ENCODE measurements at regions not wholly inside any gene's neighbourhood (a gene's known extent, or its start where the extent isn't known, plus 50 kb on each side); places are given as distances from the start of the nearest gene placed in this dataset.

GRCh38 chr5:97547999-97548738 is 365.1 kb upstream of the RIOK2 start:
- DNase-seq (ENCODE audit: insufficient read length) (no peak), FAIRE-seq (peak; percentile 40)
- TF ChIP-seq TAF1 (IDR thresholded peaks at IDR 0.05; ENCODE audit: borderline replicate concordance, low read depth, low read length): no peak
- no peak for TF ChIP-seq POLR2A (IDR thresholded peaks at IDR 0.05; ENCODE audit: low read depth, low read length)
- TF ChIP-seq POLR2AphosphoS5 (IDR thresholded peaks at IDR 0.05; ENCODE audit: low read depth, low read length): no peak

GRCh38 chr5:97548739-97549080 is 365.7 kb upstream of the RIOK2 start:
- FAIRE-seq: no peak
- no peak for DNase-seq (ENCODE audit: insufficient read length)
- TF ChIP-seq POLR2A (IDR thresholded peaks at IDR 0.05; ENCODE audit: low read depth, low read length): no peak
- no peak for TF ChIP-seq TAF1 (IDR thresholded peaks at IDR 0.05; ENCODE audit: borderline replicate concordance, low read depth, low read length)
- TF ChIP-seq POLR2AphosphoS5 (IDR thresholded peaks at IDR 0.05; ENCODE audit: low read depth, low read length): no peak

- no peak for DNase-seq (ENCODE audit: insufficient read length)
- no peak for FAIRE-seq
- TF ChIP-seq TAF1 (IDR thresholded peaks at IDR 0.05; ENCODE audit: borderline replicate concordance, low read depth, low read length): no peak
- no peak for TF ChIP-seq POLR2AphosphoS5 (IDR thresholded peaks at IDR 0.05; ENCODE audit: low read depth, low read length)
- no peak for TF ChIP-seq POLR2A (IDR thresholded peaks at IDR 0.05; ENCODE audit: low read depth, low read length)
Observed at GRCh38 chr5:97549496-97549895, 366.4 kb upstream of the RIOK2 start.

- TF ChIP-seq POLR2AphosphoS5 (IDR thresholded peaks at IDR 0.05; ENCODE audit: low read depth, low read length) (no peak), TAF1 (IDR thresholded peaks at IDR 0.05; ENCODE audit: borderline replicate concordance, low read depth, low read length) (no peak), POLR2A (IDR thresholded peaks at IDR 0.05; ENCODE audit: low read depth, low read length) (no peak)
- no peak for DNase-seq (ENCODE audit: insufficient read length)
- peak; percentile 33 for FAIRE-seq
Observed at GRCh38 chr5:97550164-97550563, 367.1 kb upstream of the RIOK2 start.

- DNase-seq (ENCODE audit: insufficient read length) (no peak), FAIRE-seq (no peak)
- TF ChIP-seq POLR2AphosphoS5 (IDR thresholded peaks at IDR 0.05; ENCODE audit: low read depth, low read length): no peak
- no peak for TF ChIP-seq POLR2A (IDR thresholded peaks at IDR 0.05; ENCODE audit: low read depth, low read length)
- TF ChIP-seq TAF1 (IDR thresholded peaks at IDR 0.05; ENCODE audit: borderline replicate concordance, low read depth, low read length): no peak
Observed at GRCh38 chr5:97550818-97551217, 367.8 kb upstream of the RIOK2 start.

GRCh38 chr5:97553604-97554452 is 370.8 kb upstream of the RIOK2 start:
- FAIRE-seq (no peak), DNase-seq (ENCODE audit: insufficient read length) (no peak)

GRCh38 chr5:97554977-97555643 is 372.1 kb upstream of the RIOK2 start:
- no peak for TF ChIP-seq TAF1 (IDR thresholded peaks at IDR 0.05; ENCODE audit: borderline replicate concordance, low read depth, low read length)
- no peak for TF ChIP-seq POLR2AphosphoS5 (IDR thresholded peaks at IDR 0.05; ENCODE audit: low read depth, low read length)
- TF ChIP-seq POLR2A (IDR thresholded peaks at IDR 0.05; ENCODE audit: low read depth, low read length): no peak
- FAIRE-seq (no peak), DNase-seq (ENCODE audit: insufficient read length) (no peak)

More at GRCh38 chr5:97553604-97554452, 370.8 kb upstream of the RIOK2 start:
- TF ChIP-seq TAF1 (IDR thresholded peaks at IDR 0.05; ENCODE audit: borderline replicate concordance, low read depth, low read length): no peak
- TF ChIP-seq POLR2AphosphoS5 (IDR thresholded peaks at IDR 0.05; ENCODE audit: low read depth, low read length): no peak
- TF ChIP-seq POLR2A (IDR thresholded peaks at IDR 0.05; ENCODE audit: low read depth, low read length): no peak

GRCh38 chr5:97555644-97555981 is 372.6 kb upstream of the RIOK2 start:
- DNase-seq (ENCODE audit: insufficient read length) (no peak), FAIRE-seq (no peak)
- TF ChIP-seq TAF1 (IDR thresholded peaks at IDR 0.05; ENCODE audit: borderline replicate concordance, low read depth, low read length): no peak
- no peak for TF ChIP-seq POLR2A (IDR thresholded peaks at IDR 0.05; ENCODE audit: low read depth, low read length)
- TF ChIP-seq POLR2AphosphoS5 (IDR thresholded peaks at IDR 0.05; ENCODE audit: low read depth, low read length): no peak

GRCh38 chr5:97559827-97560598 is 377.0 kb upstream of the RIOK2 start:
- TF ChIP-seq POLR2A (IDR thresholded peaks at IDR 0.05; ENCODE audit: low read depth, low read length): no peak
- no peak for TF ChIP-seq TAF1 (IDR thresholded peaks at IDR 0.05; ENCODE audit: borderline replicate concordance, low read depth, low read length)
- TF ChIP-seq POLR2AphosphoS5 (IDR thresholded peaks at IDR 0.05; ENCODE audit: low read depth, low read length): no peak
- DNase-seq (ENCODE audit: insufficient read length) (no peak), FAIRE-seq (no peak)

- no peak for TF ChIP-seq TAF1 (IDR thresholded peaks at IDR 0.05; ENCODE audit: borderline replicate concordance, low read depth, low read length)
- FAIRE-seq (no peak), DNase-seq (ENCODE audit: insufficient read length) (no peak)
Observed at GRCh38 chr5:97560599-97560993, 377.5 kb upstream of the RIOK2 start.

GRCh38 chr5:97563050-97563657 is 380.1 kb upstream of the RIOK2 start:
- TF ChIP-seq POLR2A (IDR thresholded peaks at IDR 0.05; ENCODE audit: low read depth, low read length): no peak
- no peak for TF ChIP-seq POLR2AphosphoS5 (IDR thresholded peaks at IDR 0.05; ENCODE audit: low read depth, low read length)
- no peak for TF ChIP-seq TAF1 (IDR thresholded peaks at IDR 0.05; ENCODE audit: borderline replicate concordance, low read depth, low read length)
- DNase-seq (ENCODE audit: insufficient read length) (no peak), FAIRE-seq (no peak)

Data from GM12892 (cell line).